ENCODE measurements at regions not wholly inside any gene's neighbourhood (a gene's known extent, or its start where the extent isn't known, plus 50 kb on each side); places are given as distances from the start of the nearest gene placed in this dataset.

DNA sequence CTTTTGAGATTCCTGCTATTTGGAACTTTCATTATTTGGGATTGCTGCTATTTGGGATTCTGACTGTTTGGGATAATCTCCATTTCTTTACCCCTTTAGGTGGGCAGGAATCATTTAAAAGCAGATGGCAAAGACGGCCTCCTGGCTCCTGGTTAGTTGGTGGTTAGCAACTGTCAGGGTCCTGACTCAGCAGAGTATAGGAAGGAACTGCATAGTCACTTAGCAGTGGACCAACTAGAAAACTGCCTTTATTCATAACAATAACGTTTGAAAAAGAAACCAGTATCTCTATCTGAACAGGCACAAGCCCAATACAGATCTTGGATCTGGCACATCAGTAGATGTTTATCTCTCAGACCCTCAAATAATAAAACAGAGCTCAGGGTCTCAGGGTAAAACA, 469.7 kb upstream of the FGF16 start (continued):
- TF ChIP-seq, protein P1, sequence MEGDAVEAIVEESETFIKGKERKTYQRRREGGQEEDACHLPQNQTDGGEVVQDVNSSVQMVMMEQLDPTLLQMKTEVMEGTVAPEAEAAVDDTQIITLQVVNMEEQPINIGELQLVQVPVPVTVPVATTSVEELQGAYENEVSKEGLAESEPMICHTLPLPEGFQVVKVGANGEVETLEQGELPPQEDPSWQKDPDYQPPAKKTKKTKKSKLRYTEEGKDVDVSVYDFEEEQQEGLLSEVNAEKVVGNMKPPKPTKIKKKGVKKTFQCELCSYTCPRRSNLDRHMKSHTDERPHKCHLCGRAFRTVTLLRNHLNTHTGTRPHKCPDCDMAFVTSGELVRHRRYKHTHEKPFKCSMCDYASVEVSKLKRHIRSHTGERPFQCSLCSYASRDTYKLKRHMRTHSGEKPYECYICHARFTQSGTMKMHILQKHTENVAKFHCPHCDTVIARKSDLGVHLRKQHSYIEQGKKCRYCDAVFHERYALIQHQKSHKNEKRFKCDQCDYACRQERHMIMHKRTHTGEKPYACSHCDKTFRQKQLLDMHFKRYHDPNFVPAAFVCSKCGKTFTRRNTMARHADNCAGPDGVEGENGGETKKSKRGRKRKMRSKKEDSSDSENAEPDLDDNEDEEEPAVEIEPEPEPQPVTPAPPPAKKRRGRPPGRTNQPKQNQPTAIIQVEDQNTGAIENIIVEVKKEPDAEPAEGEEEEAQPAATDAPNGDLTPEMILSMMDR (conservative IDR thresholded peaks at IDR 0.05; ENCODE audit: low read depth, low read length): no peak

GRCh38 chrX:76987381-76987780, 459.8 kb upstream of the FGF16 start:
- Histone ChIP-seq H3K27ac (ENCODE audit: insufficient read depth, low read length) (no peak overlapping the region), H4K8ac (ENCODE audit: low read depth in 2 of 2, low read length in 2 of 2) (no peak overlapping the region), H3K4ac (ENCODE audit: low read depth, low read length) (no peak overlapping the region), H2AFZ (replicated peaks; ENCODE audit: low read length, poor library complexity) (no peak overlapping the region), H3K27me3 (ENCODE audit: control insufficient read depth, insufficient read depth, low read length) (no peaks in the 10 kb centered on the region), H3K79me1 (ENCODE audit: low read depth in 1 of 2, low read length in 2 of 2) (no peaks in the 10 kb centered on the region), H4K20me1 (ENCODE audit: insufficient read depth, low read length) (no peaks in the 10 kb centered on the region), H4K5ac (ENCODE audit: low read depth, low read length) (no peak overlapping the region), H2BK15ac (ENCODE audit: low read depth, low read length) (no peak overlapping the region), H2BK5ac (ENCODE audit: low read depth, low read length, poor library complexity, severe bottlenecking) (no peak overlapping the region), H3K4me3 (ENCODE audit: insufficient read depth, low read depth, low read length) (no peak overlapping the region), H3K36me3 (ENCODE audit: control insufficient read depth, insufficient read depth, low read length) (no peaks in the 10 kb centered on the region), H3K18ac (ENCODE audit: low read depth, low read length) (no peak overlapping the region), H3K9me3 (ENCODE audit: control insufficient read depth, insufficient read depth, low read length) (no peaks in the 10 kb centered on the region), H2AK9ac (replicated peaks; ENCODE audit: low read depth, low read length, poor library complexity) (no peak overlapping the region), H3K56ac (ENCODE audit: extremely low read depth, insufficient read depth, low read length) (no peak overlapping the region), H3K4me1 (ENCODE audit: control insufficient read depth, insufficient read depth, low read length) (no peaks in the 10 kb centered on the region), H3K9me1 (ENCODE audit: insufficient read depth, low read length) (no peaks in the 10 kb centered on the region), H3K9ac (ENCODE audit: low read depth, low read length) (no peak overlapping the region), H3K23ac (ENCODE audit: low read depth, low read length) (no peak overlapping the region), H2BK120ac (ENCODE audit: low read depth, low read length) (no peak overlapping the region), H3K14ac (replicated peaks; ENCODE audit: low read depth, low read length) (no peak overlapping the region), H2BK20ac (ENCODE audit: low read depth, low read length) (no peak overlapping the region), H3K4me2 (ENCODE audit: low read depth, low read length) (no peak overlapping the region), H2AK5ac (ENCODE audit: low read depth, low read length) (no peak overlapping the region), H4K91ac (ENCODE audit: insufficient read depth, low read depth, low read length) (no peak overlapping the region)
- in situ Hi-C loops (cut with MboI; ENCODE audit: low sequenced_read_pairs): no loop called here
- dilution Hi-C loops (cut with HindIII; ENCODE audit: low sequenced_read_pairs, unreplicated experiment): no loop called here
- ATAC-seq (ENCODE audit: low read depth) (no peak), DNase-seq (no peak)
- intact Hi-C loops (cut with micrococcal nuclease): no loop called here
- CTCF ChIA-PET: no interaction called here
- TF ChIP-seq RCOR1 (IDR thresholded peaks at IDR 0.05; ENCODE audit: insufficient replicate concordance, low read length) (no peak), MXI1 (IDR thresholded peaks at IDR 0.05; ENCODE audit: borderline replicate concordance, low read depth, low read length) (no peak), MAFK (IDR thresholded peaks at IDR 0.05; ENCODE audit: low read depth, low read length) (no peak), SMC3 (IDR thresholded peaks at IDR 0.05; ENCODE audit: low read depth, low read length) (no peak), RFX5 (IDR thresholded peaks at IDR 0.05; ENCODE audit: low read depth, low read length) (no peak), FOS (IDR thresholded peaks at IDR 0.05; ENCODE audit: low read depth, low read length) (no peak), RAD21 (IDR thresholded peaks at IDR 0.05; ENCODE audit: low read length) (no peak), MAZ (IDR thresholded peaks at IDR 0.05; ENCODE audit: borderline replicate concordance, low read depth, low read length) (no peak), CHD1 (IDR thresholded peaks at IDR 0.05; ENCODE audit: low read depth, low read length) (no peak)
- TF ChIP-seq, protein P2, sequence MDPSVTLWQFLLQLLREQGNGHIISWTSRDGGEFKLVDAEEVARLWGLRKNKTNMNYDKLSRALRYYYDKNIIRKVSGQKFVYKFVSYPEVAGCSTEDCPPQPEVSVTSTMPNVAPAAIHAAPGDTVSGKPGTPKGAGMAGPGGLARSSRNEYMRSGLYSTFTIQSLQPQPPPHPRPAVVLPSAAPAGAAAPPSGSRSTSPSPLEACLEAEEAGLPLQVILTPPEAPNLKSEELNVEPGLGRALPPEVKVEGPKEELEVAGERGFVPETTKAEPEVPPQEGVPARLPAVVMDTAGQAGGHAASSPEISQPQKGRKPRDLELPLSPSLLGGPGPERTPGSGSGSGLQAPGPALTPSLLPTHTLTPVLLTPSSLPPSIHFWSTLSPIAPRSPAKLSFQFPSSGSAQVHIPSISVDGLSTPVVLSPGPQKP (IDR thresholded peaks at IDR 0.05; ENCODE audit: borderline replicate concordance, low read depth, low read length): no peak
- TF ChIP-seq, protein P1 (conservative IDR thresholded peaks at IDR 0.05; ENCODE audit: low read depth, low read length): no peak
- WGBS, 2 experiments (ENCODE audit: extremely low coverage in 2 of 2, insufficient read length in 1 of 2): no CpG with 5 or more reads among the region's 4 CpGs
- BruUV-seq (replicated peaks): no TSS peak
- POLR2A ChIA-PET (ENCODE audit: unreplicated experiment): no interaction called here

Measured in IMR-90 (cell line).